T-helper 22 cell (primary cell): ENCODE measurements at regions not wholly inside any gene's neighbourhood (a gene's known extent, or its start where the extent isn't known, plus 50 kb on each side); places are given as distances from the start of the nearest gene placed in this dataset.
"Not testable (repeated sequence)": the region's sequence is repeated elsewhere in the genome, so short reads cannot be mapped to it uniquely, and the experiment has no call there.

Experiments used
- DNase-seq: peaks from one replicate; pipeline ENCODE4 v3.0.0-alpha.2; 2020; ENCODE audit warnings: low read depth

DNA sequence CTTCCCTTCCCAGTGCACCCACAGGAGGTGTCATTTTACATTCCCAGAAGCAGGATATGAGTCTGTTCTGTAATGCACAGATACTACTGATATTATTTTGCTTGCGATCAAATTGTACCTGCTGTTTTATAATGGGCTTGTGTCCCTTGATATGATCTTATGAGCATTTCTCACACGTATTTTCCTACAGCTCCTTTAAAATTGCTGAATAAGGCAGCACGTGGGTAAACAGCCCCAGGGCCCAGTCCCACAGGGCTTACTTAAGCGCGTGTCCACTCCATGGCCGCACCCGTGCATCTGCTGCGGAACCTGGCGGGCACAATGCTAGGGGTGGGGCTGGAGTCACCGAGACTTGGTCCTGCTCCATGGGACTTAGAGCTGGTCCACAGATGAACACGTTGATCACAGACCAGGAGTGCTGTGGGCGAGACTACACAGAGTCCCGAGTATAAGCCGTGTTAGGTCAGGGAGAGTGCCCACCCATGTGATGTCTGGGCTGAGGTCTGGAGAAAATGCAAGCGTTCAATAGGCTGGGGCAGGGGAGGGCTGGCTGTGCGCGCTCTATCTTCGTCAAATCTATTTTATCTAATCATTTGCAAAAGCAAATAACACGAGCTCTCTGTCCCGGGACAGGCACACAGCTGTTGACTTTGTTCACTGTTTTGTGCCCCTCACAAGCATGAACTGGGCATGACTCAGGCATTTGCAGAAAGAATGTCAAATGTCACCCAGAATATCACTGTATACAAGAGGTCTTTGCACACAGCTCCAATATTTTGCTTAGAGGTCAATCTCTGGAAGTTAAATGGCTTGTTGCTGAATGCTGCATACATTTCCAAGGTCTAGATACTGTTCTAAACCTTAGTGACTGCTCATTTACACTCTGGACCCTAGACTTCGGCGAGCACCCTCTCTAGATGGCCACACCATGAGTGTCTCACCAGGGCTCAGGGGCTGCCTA is 119.3 kb downstream of the CRYAA start:
- DNase-seq, result no peak

GRCh38 chr21:43287111-43287760 is 118.4 kb downstream of the CRYAA start:
- no peak for DNase-seq

DNA sequence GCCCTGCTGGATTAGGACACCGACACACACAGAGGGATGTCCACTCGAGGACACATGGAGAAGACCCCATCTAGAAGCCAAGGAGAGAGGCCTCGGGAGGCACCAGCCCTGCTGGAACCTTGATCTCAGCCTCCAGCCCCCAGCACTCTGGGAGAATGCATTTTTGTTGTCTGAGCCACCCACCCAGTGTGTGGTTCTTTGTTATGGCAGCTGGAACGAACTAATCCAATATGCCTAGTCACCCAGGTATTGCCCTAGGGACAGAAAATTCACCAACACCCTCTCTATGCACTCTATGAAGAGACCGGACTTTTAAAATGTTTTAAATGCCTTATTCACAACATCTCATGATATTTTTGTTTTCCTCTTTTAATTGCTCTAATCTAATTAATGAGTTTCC is 117.4 kb downstream of the CRYAA start:
- no peak for DNase-seq

GRCh38 chr21:43284700-43285099 is 115.9 kb downstream of the CRYAA start:
- DNase-seq, result no peak

- DNase-seq, result no peak
Observed at GRCh38 chr21:43284238-43284637, 115.4 kb downstream of the CRYAA start.

DNA sequence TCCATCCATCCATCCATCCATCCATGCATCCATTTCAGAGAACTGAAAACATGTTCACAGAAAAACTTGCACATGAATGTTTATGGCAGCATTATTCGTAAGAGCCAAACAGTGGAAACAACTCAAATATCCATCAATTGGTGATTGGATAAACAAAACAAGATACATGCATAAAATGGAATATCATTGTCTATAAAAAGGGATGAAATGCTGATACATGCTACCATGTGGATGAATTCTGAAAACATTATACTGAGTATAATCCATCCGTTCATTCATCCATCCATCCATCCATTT is 115.1 kb downstream of the CRYAA start:
- not testable (repeated sequence) for DNase-seq

DNA sequence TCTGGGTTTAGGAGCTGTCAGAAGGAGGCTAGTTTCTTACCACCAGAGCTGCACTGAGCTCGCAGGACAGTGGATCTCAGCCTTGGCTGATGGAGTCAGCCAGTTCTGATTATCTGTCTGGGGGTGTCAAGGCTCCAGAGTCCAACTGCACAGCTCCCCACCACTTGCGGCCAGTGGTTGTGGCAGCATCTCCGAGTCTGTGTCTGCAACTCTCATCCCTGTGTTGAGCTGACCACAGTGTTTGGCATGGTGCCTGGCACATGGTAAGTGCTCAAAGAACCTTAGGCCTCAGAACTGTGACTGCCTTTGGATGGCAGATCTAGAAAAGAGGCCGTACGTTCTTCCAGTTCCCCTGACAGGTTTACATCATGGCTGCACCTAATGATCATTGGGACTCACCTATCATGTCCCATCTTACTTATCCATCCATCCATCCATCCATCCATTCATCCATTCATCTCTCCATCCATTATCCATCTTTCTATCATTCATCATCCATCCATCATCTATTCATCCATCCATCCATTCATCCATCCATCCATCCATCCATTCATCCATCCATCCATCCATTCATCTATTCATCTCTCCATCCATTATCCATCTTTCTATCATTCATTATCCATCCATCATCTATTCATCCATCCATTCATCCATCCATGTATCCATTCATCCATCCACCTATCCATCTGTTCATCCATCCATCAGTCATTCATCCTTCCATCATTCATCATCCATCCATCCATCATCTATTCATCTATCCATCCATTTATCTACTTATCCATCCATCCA is 114.5 kb downstream of the CRYAA start:
- no peak for DNase-seq

DNA sequence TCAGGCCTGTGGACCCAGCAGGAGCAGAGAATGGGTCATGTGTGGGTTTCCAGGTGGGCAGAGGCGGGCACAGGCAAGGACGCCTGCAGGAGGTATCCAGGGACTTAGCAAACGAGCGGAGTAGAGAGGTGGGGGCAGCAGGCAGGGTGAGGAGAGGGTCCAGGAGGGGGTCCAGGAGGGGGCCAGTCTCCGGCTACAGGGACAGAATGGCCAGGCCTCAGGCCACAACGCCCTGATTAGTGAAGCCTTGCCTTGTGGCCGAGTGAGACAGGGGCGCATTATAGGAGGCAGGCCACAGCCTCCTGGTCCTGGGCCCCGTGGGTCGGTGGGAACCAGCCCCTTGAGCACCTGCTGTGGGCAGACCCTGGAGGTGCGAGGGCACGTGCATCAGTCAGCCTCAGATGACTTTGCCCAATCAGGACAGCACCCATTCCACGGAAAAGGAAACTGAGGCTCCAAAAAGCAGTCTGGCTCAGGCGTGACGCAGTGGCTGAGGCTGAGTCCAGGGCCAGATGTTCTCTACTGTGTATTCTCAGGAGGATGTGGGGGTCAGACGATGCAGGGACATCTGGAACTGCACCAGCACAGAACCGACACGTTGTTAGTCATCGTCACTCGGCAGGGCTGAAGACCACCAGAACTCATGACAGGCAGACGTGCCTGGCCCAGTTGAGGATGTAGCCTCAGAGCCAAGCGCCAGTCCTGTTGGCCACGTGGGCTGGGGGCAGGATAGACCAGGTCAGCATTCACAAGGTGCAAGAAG is 113.7 kb downstream of the CRYAA start:
- no peak for DNase-seq

GRCh38 chr21:43281661-43282357 is 113.0 kb downstream of the CRYAA start:
- DNase-seq, result no peak

DNA sequence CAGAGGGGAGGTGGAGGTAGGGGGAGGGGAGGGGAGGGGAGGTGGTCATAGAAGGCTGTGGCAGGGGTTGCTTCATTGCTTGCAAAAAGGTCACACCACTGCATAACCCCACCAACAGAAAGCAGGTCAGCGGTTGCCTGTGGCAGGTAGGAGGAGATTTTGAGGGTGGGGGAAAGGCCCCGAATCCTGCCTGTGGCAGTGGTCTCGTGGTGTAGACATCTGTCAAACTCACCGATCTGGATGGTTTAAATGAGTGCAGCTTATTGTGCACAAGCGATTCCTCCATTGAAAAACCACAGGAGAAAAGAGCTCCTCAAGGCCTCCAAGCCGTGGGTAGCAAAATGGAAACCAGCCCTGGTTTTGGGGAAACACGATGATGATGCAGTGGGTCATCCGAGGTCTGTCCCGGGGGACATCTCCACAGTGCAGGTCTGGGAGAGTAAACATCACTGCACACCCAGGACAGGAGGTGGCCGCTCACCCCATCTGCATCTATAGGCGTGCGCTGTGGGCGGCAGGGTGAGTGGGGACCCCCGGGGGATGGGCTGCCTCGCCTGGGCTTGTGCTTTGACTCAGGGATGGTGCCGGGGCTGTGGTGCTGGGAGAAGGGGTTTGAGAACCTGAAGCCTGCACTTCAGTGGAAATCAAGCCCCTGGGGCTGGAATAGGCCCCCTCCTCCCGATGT is 112.3 kb downstream of the CRYAA start:
- no peak for DNase-seq

GRCh38 chr21:43279578-43279894 is 110.7 kb downstream of the CRYAA start:
- no peak for DNase-seq

DNA sequence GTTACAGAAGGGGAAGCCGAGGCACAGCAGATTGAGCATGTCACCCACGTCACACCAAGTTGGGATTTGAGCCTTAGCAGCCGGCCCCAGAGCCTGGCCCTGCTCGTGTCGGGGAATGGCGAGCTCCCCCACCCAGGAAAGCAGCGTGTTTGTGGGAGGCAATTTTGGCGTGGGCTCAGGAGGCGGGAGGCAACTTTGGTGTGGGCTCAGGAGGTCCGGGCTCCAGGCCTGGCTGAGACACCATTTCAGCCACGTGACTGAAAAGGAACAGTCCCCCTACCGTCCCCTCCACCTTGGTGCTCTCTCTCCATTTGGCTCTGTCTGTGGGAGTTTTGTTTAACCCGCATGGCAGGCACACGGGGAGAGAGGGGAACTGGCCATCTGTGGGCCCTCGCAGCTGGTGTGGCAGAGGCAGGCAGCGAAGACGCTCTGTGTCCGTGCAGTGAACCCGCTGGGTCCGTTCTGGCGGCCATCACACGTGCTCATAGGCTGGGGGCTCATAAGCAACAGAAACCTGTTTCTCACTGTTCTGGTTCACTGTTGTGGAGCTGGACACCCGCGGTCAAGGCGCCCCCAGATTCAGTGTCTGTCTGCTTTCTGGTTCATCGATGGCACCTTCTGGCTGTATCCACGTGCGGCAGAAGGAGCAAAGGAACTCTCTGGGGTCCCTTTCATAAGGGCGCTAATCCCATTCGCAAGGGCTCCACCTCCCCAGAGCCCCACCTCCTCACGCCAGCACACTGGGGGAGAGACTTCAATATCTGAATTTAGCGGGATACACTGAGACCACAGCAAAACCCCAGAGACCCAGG is 110.2 kb downstream of the CRYAA start:
- no peak for DNase-seq

- DNase-seq, result no peak
Observed at GRCh38 chr21:43278359-43278758, 109.6 kb downstream of the CRYAA start.

- no peak for DNase-seq
Observed at GRCh38 chr21:43277481-43278351, 108.9 kb downstream of the CRYAA start.

DNA sequence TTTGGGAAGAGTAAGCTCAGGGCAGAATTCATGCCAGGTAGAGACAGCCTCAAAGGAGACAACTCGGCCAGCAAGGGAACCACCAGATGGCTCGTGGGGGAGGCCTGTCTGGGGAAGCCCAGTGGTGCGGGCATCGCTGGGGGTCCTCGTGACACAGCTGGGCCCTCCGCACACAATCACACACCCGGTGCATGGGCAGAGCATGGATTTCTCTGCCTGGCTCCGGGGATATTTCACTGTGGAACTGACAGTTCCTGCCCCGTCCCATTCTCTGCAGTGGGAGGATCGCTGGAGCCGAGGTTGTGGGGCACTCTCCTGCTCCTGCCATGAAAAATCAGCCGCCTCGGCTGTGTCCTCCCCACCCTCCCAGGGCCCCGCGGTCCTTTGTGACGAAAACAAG is 108.0 kb downstream of the CRYAA start:
- no peak for DNase-seq

- no peak for DNase-seq
Observed at GRCh38 chr21:43275421-43276211, 106.8 kb downstream of the CRYAA start.

- DNase-seq, result no peak
Observed at GRCh38 chr21:43274946-43275310, 106.1 kb downstream of the CRYAA start.
